Stimulated activated CD4-positive, alpha-beta T cell treated with anti-CD3 and anti-CD28 coated beads, Interleukin-1b, Interleukin-23, amount 100 ng/mL, for 24 hours (primary cell): ENCODE measurements at regions not wholly inside any gene's neighbourhood (a gene's known extent, or its start where the extent isn't known, plus 50 kb on each side); places are given as distances from the start of the nearest gene placed in this dataset.
A peak's percentile ranks its signal among the peaks of the same experiment; 100 is the strongest.
"Not testable (repeated sequence)": the region's sequence is repeated elsewhere in the genome, so short reads cannot be mapped to it uniquely, and the experiment has no call there.

ENCODE experiments used
- DNase-seq, 4 experiments: peaks; one replicate each; pipeline ENCODE4 v3.0.0-alpha.2; 2020; ENCODE audit warnings: low read depth in 4 of 4, low spot score in 1 of 4

DNA sequence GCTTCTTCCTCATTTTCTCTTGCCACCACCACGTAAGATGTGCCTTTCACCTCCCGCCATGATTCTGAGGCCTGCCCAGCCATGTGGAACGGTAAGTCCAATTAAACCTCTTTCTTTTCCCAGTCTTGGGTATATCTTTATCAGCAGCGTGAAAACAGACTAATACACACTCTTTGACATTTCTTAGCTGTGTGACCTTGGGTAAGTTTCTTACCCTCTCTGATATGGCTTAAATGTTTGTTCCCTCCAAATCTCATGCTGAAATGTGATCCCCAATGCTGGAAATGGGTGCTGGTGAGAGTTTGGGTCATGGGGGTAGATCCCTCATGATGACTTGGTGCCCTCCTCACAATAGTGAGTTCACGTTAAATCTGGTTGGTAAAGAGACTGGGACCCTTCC, 188.8 kb upstream of the IRX4 start:
- DNase-seq, result no peak

DNA sequence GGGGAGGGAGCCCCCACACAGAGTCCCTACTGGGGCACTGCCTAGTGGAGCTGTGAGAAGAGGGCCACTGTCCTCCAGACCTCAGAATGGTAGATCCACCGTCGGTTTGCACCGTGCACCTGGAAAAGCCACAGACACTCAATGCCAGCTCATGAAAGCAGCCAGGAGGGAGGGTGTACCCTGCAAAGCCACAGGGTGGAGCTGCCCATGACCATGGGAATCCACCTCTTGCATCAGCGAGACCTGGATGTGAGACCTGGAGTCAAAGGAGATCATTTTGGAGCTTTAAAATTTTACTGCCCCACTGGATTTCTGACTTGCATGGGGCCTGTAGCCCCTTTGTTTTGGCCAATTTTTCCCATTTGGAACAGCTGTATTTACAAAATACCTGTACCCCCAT, 188.1 kb upstream of the IRX4 start:
- DNase-seq, result not testable (repeated sequence)

DNA sequence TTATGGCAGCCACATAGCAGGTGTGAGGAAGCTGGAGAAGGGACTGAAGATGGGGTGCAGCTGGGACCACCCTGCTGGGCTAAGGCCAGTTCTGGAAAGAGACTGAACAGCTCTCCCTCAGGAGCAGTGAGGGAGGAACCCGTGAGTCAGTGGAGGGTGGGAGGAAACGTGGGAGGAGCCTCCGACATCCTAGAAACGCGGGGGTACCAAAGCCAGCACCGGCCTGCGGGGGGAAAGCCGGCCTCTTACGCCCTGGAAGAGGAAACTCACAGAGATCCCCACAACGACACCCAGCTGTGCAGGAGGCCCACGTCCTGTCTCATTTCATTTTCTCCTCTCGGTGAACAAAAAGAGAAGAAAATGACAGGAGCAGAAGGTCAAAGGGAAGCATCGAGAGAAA, 185.8 kb upstream of the IRX4 start:
- DNase-seq, result no peak

DNA sequence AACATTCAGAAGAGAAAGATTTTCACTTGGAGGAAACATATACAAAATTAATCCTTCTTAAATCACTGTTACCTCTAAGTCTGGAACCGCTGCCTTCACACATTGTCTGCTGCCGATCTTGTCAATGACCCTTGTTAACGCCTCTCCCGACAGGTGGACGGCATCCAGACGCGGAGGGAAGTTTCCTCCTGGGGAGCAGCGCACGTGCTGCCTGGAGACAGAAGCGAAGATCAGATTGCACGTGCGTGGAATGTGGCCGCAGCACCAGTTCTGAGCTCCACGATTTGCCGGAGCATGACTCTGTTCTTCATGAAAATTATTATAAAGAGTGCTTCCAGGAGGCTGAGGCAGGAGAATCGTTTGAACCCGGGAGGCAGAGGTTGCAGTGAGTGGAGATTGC, 183.6 kb upstream of the IRX4 start:
- DNase-seq, result no peak

DNA sequence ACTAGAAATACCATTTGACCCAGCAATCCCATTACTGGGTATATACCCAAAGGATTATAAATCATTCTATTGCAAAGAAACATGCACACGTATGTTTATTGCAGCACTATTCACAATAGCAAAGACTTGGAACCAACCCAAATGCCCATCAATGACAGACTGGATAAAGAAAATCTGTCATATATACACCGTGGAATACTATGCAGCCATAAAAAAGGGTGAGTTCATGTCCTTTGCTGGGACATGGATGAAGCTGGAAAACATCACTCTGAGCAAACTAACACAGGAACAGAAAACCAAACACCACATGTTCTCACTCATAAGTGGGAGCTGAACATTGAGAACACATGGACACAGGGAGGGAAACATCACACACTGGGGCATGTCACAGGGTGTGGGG, 180.7 kb upstream of the IRX4 start:
- not testable (repeated sequence) for DNase-seq

DNA sequence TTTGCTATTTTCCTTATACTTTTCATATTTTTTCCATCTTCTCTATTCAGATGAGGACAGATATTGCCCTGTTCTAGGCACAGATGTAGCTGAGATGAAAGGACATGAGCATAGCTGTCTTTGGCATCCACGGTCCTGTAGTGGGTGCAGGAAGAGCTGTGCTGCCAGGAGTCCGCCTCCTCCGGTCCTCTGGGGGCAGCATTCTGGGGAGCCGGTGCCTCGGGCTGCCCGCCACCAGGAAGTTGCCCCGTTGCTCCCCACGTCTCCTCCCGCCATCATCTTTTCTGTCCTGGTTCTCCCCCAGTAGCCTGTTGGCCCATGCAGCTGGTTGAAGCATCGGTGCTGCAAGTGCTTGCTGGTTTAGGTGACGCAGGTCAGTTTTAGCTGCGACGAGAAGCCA, 170.0 kb upstream of the IRX4 start:
- DNase-seq, result no peak

DNA sequence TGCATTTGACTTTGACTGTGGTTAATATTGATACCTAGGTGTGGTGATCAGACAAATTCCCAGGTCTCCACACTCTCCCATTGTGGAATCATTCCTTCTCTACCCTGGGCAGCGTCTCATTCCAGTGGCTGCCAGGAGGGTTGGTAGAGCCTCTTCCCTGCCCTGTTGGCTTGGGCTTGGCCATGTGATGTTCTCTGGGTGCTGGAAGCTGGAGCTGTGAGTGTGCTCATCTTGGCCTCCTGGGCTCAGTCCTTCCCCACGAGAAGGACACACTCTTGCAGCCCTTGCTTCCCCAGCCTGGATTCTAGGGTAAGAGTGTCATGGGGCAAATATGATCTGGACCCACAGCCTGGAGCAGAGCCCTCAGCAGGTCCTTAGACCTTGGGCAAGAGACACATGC, 167.2 kb upstream of the IRX4 start:
- no peak for DNase-seq

DNA sequence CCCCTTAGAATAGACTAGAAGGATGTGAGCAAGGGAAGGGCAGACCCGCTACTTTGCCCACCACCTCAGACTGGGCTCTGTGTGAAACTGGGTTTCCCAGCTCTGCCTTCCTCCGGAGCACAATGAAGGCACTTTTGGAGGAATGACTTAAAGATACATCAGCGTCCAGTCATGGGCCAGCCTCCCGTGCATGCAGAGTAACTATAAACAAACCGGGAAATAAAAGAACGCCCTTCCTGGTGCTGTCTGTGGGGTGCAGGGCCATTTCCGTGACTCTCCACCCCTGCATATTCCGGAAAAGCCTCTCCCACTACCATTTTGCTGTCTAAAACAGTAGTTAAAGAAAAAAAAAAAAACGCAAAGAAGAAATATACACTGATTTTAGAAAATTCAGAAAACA, 165.9 kb upstream of the IRX4 start:
- no peak for DNase-seq

DNA sequence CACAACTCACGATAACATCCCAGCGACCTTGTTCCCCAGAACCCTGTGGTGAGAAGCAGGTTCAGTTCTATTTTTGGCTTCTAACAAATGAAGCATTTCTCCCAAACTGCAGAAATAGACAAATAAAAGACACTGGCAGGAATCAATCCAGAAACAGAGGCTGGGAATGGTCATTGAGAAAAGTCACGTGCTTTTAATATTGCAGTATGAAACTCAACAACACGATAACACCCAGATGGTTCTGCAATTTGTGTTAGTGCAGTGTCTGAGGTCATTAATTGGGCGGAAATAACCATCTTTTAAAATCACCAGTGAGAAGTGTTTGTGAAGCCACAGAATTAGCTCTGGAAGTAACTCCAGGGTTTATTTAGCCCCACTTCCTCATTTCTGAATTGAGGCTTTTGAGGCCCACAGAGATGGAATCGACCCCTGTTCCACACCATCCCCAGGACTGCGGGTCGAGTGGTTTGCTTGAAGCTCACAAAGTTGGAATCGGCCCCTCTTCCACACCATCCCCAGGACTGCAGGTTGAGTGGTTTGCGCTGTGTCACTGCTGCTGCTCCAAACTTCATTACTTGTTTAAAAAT, 164.7 kb upstream of the IRX4 start:
- DNase-seq, result no peak

DNA sequence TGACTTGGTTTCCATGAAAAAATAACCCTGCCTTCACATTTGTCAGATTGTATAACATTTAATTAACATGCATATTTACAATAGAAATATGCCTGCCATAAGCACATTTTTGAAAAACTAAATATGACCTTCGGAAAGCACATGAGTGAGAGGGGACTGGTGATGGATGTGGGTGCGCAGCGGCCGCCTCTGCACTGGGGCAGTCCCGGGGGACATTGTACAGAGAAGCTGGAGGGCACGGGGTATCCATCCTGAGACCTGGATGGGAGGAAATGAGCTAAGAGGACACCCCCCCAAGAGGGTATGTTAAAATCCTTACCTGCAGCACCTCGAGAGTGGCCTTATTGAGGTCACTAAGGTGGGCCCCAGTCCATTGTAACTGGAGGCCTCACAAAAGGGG, 161.3 kb upstream of the IRX4 start:
- no peak for DNase-seq

DNA sequence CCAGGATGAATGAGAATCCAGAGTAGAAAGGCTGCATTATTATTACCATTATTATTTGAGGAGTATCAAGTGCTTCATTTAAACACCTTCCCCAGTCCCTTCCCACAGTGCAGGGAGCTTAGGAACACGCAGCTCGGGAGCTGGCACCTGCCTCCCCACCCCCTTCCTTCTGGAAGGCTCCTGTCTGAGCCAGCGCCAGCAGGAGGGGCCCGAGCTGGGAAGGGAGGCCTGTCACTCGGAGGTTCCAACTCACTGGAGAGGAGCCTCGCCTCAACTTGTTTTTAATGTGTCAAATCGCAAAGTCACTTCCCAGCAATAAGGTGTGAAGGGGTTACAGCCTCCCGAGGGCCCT, 156.4 kb upstream of the IRX4 start:
- no peak for DNase-seq

DNA sequence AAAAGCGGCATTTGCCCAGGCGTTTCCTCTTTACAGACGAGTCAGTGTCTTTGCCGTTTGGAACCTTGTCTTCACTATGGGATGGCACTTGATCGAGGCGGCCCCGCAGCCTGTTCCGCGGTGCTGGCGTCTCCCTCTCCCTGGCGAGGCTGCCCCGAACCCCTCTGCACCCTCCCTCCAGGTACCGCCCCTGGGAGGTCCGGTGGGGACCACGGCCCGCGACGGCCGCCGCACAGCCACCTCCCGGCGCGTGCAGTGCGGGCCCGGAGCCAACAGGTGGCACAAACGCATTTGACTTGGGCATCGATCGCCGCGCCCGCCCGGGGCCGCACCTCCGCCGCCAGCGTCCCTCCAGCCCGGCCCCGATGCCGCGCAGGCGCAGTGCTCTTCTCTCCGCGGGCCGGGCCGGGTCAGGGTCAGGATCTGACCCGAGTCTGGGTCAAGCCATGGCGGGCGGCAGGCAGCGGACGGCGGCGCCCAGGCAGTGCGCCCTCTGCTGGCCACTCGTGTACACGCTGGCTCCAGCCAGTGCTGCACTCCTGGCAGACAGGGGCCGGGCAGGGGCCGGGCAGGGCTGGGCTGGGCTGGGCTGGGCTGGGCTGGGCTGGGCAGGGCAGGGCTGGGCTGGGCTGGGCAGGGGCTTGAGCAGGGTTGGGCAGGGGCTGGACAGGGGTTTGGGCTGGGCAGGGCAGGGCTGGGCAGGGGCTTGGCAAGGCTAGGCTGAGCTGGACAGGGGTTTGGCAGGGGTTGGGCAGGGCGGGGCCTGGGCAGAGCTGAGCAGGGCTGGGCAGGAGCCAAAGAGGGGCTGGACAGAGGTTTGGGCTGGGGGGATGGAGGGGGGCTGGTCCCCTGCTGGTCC, 155.8 kb upstream of the IRX4 start:
- peak; percentile 19 to 49 (median 36) for DNase-seq

DNA sequence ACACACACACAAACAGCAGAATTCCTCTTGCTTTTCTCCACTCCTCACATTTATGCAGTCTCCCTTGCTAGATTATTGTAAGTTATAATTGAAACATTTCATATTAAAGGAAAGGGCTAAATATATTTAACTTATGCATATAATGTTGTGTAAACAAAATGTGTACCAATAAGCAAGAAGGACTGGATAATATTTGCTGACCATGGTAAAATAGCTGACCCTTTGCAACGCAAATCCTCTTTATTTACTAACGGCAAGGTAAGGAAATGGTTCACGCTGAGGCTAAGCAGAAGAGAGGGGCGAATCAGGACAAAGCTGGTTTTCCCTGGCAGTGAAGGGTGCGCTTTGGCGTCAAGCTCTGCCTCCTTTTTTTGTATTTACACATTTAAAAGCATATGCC, 154.2 kb upstream of the IRX4 start:
- DNase-seq, result no peak

DNA sequence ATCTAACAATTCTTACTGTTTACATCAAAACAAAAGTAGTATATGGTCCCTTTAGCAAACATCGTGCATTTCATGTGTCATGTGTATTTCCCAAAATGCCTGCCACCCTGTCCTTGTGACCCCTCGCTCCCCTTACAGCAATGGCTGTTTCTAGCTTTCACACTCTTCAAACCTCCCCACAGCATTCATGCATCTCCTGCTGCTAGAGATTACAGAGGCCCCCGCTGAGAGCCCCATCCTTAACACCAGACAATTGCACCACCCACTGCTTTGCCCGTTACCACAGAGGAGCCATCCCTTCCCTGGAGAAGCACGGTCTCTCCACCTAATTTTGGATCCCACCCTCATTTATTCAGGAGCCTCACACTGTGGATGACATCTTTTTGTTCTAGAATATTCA, 149.7 kb upstream of the IRX4 start:
- DNase-seq, result no peak

DNA sequence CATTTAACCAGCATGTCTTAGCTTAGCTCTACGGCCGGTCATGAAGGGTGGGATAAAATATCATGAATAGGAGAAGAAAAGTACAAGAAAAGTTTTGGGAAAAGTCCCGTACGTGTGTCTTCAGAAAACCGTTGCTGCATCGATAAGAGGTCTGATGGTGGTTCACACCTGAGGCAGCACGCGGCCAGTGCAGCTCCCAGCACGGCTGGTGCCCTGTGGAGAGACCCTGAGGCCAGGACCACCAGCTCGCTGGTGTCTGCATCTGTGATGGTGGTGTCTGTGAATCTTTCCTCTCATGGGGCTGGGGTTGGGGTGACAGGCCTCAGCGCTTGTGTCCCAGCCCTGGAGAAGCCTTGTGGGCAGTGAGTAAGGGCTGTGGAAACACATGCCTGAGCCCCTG, 148.9 kb upstream of the IRX4 start:
- no peak for DNase-seq

DNA sequence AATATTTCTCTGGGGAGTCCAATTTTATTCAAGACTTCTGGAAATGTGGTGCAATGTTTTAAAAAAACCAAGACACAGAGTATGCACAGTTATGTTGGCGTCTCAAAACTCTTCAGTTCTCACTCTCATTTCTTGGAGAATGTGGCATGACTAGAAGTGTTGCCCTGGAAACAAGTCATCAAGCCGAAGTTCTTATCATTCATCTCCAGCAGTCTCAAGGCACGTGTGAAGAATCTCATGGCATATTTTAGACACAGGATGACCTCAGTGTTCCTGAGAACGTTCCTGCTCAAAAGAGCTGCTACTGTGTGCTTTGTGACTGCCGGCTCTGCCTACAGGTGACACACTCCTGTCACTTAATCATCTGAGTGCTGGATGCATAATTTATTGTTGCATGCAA, 147.4 kb upstream of the IRX4 start:
- no peak for DNase-seq

DNA sequence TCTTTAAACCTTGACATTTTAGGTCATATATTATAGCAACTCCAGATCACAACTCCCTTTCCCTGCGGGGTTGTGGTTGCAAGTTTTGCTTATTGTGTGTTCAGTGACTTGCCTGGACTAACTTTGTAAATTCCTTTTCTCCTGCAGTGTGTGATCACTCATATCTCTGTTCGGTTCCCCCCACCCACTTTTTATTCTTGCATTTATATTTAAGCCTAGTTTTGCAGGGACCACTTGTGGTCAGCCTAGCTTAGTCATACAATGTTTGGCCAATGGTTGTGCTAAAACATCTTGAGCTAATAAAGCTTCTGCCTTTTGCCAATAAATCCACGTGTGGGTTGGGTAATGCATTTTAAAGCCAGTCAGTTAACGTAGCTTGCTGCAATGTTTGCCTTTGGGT, 146.5 kb upstream of the IRX4 start:
- DNase-seq, result no peak

DNA sequence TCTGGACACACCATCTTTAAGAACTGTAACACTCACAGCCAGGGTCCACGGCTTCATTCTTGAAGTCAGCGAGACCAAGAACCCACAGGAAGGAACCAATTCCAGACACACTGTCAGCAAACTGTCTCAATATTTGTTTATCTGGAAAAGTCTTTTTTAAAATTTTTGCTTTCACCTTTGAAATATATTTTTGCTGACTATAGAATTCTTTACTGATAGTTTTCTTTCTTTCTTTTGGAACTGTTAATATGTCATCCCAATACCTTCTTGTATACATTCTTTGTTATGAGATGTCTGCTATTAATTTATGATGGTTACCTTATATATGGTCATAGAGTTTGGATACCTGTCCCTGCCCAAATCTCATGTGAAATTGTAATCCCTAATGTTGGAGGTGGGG, 145.1 kb upstream of the IRX4 start:
- DNase-seq, result no peak

DNA sequence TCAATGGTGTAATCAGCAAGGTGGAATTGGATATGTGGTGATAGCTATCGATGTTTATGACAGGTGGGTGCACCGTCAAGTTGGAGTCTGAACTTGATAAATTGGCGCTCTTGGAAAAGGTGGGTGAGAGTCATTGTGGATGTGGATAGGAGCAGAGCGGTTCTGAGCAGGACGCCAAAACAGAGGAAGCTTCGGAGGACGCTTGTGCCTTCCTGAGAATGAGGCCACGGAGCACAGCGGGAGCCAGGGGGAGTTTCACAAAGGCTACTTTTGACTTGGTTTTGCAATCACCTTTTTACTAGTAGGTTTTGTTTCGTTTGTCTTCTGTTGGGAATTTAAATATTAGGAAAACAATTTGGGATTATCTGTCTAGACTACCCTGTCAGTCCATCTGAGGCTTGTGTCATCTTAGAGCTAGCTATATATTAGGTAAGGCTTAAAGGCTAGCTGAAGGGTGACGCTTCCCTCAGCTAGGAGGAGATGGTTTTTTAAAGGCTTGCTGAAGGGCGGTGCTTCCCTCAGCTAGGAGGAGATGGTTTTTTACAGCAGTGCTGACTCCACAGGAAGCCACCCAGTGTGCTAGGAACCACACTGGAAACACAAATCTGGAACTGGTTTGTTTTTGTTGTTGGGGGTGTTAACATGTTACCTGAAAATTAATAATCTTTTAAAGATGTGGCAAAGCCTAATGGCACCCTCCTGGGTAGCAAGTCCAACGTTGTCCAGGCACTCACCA, 142.4 kb upstream of the IRX4 start:
- DNase-seq, result no peak

DNA sequence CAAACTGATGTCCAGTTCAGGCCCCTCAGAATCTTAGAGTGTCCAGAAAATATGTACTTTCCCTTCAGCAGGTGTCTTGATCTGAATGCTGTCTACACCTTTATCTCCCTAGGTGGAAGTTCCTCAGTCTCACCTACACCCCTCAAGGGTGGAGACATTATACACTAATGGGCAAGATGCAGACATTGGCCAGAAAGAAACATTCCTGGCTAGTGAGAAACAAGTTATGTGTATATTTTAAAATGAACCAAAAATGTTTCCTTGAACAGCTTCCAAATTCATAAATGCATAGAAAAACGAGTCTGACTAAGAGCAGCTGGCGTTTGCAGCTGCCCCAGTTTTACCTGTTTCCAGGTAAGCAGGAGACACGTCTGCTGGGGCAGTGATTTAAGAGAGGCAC, 140.5 kb upstream of the IRX4 start:
- DNase-seq, result no peak

DNA sequence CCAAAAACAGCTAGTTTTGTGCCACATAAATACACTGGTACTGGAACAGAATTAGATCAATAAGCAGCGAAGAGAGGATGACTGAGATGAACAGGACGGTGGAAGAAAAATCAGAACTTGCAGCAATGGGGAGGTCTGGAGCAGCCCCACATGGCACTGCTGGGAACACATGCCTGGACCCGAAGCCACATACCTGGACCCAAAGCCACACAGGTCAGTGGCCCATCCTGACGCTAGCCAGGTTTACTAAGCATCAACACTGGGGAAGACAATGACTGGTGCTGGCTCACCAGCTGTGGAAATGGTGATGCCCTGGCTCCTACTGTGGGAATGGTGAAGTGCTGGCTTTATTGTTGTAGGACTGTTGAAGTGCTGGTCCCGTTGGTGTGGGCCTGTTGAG, 139.7 kb upstream of the IRX4 start:
- DNase-seq, result no peak

DNA sequence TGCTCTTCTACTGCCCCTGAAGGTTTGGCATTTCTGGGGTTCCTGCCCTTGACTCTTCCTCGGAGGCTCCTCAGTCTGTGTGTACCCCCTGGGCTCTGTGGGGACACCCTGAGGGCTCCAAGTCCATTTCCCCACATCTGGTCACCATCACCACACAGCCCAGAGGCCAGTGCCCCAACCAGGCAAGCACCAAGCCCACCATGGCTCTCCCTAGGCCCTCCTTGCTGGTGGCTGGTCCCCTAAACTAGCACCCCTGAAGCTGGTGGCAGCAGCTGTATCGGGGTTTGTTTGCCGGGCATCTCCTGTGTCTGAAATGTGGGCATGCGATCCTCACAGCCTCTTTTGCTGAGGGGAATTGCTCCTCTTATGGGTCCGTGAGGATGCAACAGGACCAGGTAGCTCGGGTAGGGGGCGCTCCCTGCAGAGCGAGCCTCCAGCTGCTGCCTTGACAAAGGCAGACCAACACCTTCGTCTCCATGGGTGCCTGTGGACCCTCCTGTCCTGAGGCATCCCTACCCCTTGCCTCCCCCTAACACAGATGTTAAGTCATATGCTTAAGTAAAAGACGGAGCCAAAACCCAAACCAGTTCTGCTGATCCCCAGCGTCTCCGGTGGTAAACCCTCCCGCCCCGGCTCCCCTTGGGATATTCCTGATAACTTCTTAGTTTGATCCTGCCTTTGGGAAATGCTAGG, 138.9 kb upstream of the IRX4 start:
- DNase-seq, result no peak
